HG02840 (cell line): ENCODE measurements at regions not wholly inside any gene's neighbourhood (a gene's known extent, or its start where the extent isn't known, plus 50 kb on each side); places are given as distances from the start of the nearest gene placed in this dataset.
"Not testable (repeated sequence)": the region's sequence is repeated elsewhere in the genome, so short reads cannot be mapped to it uniquely, and the experiment has no call there.

Source experiments
- ATAC-seq: cut with Tn5 transposase; IDR thresholded peaks from one replicate; pipeline ENCODE4 v1.9.1; 2021; ENCODE audit warnings: mild to moderate bottlenecking, moderate library complexity, moderate number of reproducible peaks; ENCODE audit not compliant: unreplicated experiment, low FRiP score

- not testable (repeated sequence) for ATAC-seq
These were observed 171.0 kb upstream of the PFKP start for GRCh38 chr10:2896334-2896733.

DNA sequence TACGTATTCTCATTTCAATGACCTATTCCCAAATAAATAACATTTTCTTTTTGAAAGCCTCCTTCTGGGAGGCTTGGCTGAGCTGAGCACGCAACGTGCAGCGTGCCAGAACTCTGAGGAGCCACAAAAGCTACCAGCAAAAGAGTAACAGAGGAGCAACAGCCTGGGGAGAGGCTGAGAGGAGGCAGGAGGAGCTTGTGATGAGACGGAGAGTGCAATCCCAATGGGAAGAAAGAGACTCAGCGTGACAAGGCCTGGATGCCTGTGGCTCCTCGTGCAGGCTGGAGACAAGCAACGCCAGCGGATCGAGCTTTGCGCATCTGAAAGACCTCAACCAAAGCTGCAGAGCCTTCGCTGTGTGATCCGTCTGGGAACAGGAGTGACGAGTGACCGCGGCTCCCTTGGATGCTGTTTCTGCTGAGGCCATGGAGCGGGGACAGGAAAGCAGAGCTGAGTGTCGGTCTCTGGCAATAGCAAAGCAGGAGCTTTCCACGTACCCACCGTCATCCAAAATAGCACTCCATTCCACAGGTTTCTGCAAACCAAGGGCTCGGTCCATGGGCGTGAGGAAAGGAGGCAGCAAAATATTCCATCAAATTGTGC is 171.7 kb upstream of the PFKP start:
- no peak for ATAC-seq

- ATAC-seq = no peak
These were observed 173.4 kb upstream of the PFKP start for GRCh38 chr10:2893991-2894390.

GRCh38 chr10:2893158-2893845 is 174.0 kb upstream of the PFKP start:
- no peak for ATAC-seq

GRCh38 chr10:2891770-2892124 is 175.6 kb upstream of the PFKP start:
- ATAC-seq = no peak

DNA sequence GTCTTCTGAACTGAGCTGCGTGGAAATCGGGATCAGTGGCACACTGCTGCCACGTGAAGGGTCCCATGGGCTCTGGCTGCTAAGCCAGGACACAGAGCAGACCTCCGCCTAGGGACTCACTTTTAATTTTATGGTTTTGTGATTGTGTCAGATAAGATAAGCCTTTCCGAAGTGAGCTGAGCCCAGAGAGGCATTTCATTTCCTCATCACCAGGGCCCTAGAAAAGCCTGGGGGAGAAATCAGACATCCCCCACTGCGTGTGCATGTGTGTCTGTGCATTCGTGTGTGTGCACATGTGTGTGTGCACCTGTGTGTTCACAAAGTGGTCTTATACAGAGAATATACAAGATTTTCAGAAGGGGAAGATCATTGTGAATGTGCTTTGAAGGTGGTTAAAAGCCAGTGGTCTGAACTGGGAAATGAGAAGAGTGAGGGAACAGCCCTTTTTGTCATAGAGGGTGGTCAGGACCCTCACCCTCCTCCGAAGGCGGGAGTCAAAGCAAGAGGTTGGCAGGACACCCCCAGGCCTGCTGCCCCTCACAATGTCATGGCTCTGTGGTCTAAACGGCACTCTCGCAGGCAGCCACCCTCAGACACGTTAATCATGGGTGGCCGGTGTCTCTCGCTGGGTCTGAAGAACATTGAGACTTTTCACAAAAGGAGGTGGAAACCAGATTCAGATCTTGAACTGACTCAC is 176.1 kb upstream of the PFKP start:
- no peak for ATAC-seq

GRCh38 chr10:2890093-2890492 is 177.3 kb upstream of the PFKP start:
- ATAC-seq = no peak

DNA sequence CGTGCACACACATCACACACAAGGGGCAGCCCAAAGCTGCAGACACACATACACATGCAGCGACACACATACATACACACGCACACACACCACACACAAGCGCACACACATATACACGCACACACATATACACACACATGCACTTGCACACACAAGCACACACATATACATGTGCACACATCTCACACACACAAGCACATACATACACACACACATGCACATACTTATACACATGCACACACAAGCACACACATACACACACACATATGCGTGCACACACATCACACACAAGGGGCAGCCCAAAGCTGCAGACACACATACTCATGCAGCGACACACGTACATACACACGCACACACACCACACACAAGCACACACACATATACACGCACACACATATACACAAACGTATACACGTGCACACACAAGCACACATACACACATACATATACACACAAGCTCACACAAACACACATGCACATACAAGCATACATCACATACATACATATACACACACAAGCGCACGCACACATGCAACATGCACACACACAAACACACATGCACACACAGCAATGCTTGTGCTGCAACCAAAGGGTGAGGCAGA is 178.8 kb upstream of the PFKP start:
- no peak for ATAC-seq

GRCh38 chr10:2887391-2888070 is 179.8 kb upstream of the PFKP start:
- ATAC-seq = no peak

- no peak for ATAC-seq
These were observed 180.7 kb upstream of the PFKP start for GRCh38 chr10:2886662-2887061.

DNA sequence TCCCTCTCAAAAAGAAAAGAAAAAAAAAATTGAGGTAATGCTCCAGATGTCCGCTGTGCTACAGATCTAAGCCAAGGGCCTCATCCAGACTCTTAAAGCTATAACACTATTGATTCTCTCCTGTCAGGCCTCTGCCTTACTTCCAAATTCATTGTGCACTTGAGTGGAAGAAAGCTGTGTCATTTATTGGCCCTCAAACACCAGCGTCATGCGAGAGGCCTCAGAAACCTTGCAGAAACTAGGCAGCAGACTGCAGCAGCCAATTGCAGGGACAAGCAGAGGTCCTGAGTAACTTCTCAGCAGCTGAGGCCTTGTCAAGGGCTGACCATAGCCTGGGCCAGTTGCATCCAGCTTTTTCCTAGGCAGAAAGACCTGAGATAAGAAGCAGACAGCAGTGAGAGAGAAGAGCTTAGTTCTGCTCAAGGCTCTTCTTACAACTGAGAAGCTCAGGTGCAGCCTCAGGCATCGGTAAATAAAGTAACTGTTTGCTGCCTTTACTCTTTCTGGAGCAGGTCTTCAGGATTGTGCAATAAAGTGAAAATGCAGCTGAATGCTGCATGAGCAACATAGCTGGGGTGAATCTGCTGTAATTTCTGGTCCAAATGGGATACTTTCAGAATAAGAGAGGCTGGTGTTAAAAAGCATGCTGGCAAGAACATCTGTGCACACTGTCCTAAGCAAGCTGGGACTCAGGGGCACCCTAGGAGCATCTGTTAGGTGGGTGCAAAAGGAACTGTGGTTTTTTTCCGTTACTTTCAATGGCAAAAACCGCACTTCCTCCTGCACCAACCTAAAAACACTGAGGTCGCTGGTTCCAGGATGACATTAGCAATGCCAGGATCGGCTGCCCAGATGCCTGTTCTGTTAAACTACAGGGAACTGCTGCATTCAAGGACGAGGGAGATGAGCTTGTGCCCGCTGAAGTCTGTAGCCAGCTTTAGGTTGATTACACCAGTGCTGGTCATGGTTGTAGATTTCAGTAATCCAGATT is 181.8 kb upstream of the PFKP start:
- ATAC-seq = no peak

- ATAC-seq = not testable (repeated sequence)
These were observed 183.3 kb upstream of the PFKP start for GRCh38 chr10:2883983-2884540.

DNA sequence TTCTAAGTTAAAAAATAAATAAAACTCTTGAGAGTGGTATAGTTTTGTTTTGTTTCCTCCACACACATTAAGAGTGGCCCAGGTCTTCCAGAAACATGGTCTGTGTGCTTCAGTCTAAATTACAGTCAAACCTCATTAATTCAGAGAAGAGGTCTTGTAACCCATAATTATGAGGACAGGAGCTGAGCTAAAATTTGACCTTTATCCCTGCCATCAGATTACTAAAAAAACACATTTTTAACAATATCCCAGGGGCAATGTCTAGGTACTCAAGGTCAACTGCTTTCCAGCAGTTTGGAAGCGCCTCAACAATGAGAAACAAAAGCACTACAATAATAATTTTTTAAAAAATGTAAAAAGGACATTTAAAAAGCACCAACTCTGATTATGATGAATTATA is 184.1 kb upstream of the PFKP start:
- no peak for ATAC-seq

GRCh38 chr10:2882628-2883027 is 184.7 kb upstream of the PFKP start:
- ATAC-seq = no peak

GRCh38 chr10:2881720-2882620 is 185.4 kb upstream of the PFKP start:
- ATAC-seq = no peak

DNA sequence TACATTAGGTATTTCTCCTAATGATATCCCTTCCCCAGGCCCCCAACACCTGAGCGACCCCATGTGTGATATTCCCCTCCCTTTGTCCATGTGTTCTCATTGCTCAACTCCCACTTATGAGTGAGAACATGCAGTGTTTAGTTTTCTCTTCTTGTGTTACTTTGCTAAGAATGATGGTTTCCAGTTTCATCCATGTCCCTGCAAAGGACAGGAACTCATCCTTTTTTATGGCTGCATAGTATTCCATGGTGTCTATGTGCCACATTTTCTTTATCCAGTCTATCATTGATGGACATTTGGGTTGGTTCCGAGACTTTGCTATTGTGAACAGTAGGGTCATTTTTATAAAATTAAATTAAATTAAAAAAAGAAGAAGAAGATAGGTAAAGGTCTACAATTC is 187.3 kb upstream of the PFKP start:
- ATAC-seq = not testable (repeated sequence)

DNA sequence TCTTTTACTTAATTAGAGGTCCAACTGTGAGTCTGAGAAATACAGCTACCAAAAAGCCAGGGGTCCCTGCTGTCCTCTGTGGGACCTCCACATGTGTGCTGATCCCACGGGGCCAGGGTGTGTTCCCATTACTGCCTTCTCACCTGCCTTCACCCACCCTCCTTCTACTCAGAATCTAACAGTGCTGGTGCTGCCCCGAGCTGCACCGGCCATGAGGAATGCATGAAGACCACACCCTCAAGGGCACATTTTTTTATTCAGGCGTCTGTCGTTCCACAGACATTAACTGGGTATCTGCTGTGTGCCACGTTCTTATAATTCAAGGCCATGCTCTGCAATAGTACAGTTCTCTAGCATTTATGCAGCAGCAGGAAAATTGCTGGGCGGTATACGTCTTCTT is 188.5 kb upstream of the PFKP start:
- no peak for ATAC-seq

- ATAC-seq = no peak
These were observed 191.3 kb upstream of the PFKP start for GRCh38 chr10:2876032-2876431.
